ENCODE measurements at regions not wholly inside any gene's neighbourhood (a gene's known extent, or its start where the extent isn't known, plus 50 kb on each side); places are given as distances from the start of the nearest gene placed in this dataset.
A peak's percentile ranks its signal among the peaks of the same experiment; 100 is the strongest.

DNA sequence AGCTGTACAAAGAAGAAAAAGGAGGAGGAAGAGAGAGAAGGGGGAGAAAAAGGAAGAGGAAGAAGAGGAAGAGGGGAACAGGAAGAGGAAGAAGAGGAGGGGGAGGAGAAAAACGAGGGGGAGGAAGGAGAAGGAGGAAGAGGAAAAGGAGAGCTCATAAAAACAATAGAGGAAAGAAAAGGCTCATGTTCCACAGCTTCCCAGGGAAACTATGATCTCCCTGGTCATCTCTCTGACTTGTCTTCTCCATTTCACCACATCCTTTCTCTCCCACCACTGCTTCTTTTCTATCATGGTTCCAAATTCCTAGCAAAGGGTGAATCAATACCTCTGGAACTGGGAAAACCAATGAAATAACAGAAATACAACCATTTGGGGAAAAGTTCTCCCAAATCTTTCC, 254.1 kb upstream of the ERCC4 start:
- FAIRE-seq = no peak
- no peaks in the 10 kb centered on the region for H3K4me1 ChIP-seq (replicated peaks in 1 of 2; ENCODE audit: control insufficient read depth in 2 of 2, insufficient read depth in 2 of 2, low read length in 2 of 2)
- no peaks in the 10 kb centered on the region for H3K9me3 ChIP-seq (replicated peaks; ENCODE audit: control insufficient read depth, insufficient read depth, low read depth, low read length)
- WGBS (ENCODE audit: insufficient coverage, low coverage, missing lambda C conversion rate) = 0% methylated on average over 1 of the region's 1 CpG
- no peaks in the 10 kb centered on the region for H3K36me3 ChIP-seq (ENCODE audit: control insufficient read depth, insufficient read depth, low read length)
- H2AFZ ChIP-seq (ENCODE audit: low read depth, low read length) = no peak overlapping the region
- no peaks in the 10 kb centered on the region for H3K79me2 ChIP-seq (ENCODE audit: control insufficient read depth, insufficient read depth, low read length)
- CTCF ChIA-PET (ENCODE audit: low intra/inter-chr PET ratio) = no interaction called here
- no peak overlapping the region for H3K27ac ChIP-seq (ENCODE audit: extremely low read depth, low read depth, low read length)
- no peak overlapping the region for H3K9ac ChIP-seq (ENCODE audit: insufficient read depth in 1 of 2, low read depth in 2 of 2, low read length in 2 of 2)
- H4K20me1 ChIP-seq (replicated peaks; ENCODE audit: control insufficient read depth, insufficient read depth, low read length) = no peaks in the 10 kb centered on the region
- no peak for DNase-seq (ENCODE audit: extremely low read depth in 1 of 4, low spot score in 3 of 4)
- no peak overlapping the region for H3K4me3 ChIP-seq
- peak; percentile 67 for TF ChIP-seq HNRNPK (IDR thresholded peaks at IDR 0.05; ENCODE audit: low read depth, low read length, poor library complexity, severe bottlenecking)
- no peak for TF ChIP-seq NCOA1 (IDR thresholded peaks at IDR 0.05; ENCODE audit: low read depth)
- ATAC-seq = no peak
- intact Hi-C loops (cut with micrococcal nuclease) = no loop called here
- in situ Hi-C loops (cut with MboI) = no loop called here
- no peaks in the 10 kb centered on the region for H3K27me3 ChIP-seq (ENCODE audit: control insufficient read depth in 2 of 2, insufficient read depth in 2 of 2, low read length in 2 of 2)
- BruUV-seq (replicated peaks) = no TSS peak
- POLR2A ChIA-PET = interaction anchor here (0.6 kb wide), 1 partner anchor 341 kb away, joined by 3 read pairs; no protein-coding TSS in a partner anchor
- no peaks in the 10 kb centered on the region for H3K9me1 ChIP-seq (ENCODE audit: control insufficient read depth, insufficient read depth, low read length)
- H3K4me2 ChIP-seq (ENCODE audit: insufficient read depth, low read length) = no peak overlapping the region

DNA sequence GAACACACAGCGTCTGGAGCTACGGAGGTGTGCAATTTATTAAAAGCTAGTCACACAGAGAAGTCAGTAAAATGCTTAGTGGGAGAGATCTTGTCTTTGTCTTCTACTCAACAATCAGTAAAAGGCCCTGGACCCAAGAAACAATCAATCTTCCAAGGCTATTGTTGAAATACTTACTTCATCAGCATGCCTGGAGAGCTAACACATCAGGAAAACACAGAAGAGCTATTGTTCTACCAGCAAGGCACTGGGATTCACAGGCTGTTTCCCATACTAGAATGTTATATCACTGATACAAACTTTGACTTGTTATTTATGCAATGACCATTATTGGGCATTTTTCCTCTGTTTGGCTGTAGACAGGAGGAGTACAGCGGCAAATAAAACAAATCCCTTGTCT, 247.8 kb upstream of the ERCC4 start:
- POLR2A ChIA-PET = interaction anchor here (0.7 kb wide), 1 partner anchor 23 kb away, joined by 3 read pairs; no protein-coding TSS in a partner anchor
- in situ Hi-C loops (cut with MboI) (no loop called here), intact Hi-C loops (cut with micrococcal nuclease) (no loop called here)
- Histone ChIP-seq H3K9me1 (ENCODE audit: control insufficient read depth, insufficient read depth, low read length) (no peaks in the 10 kb centered on the region), H3K4me2 (ENCODE audit: insufficient read depth, low read length) (no peak overlapping the region), H4K20me1 (replicated peaks; ENCODE audit: control insufficient read depth, insufficient read depth, low read length) (no peaks in the 10 kb centered on the region), H3K27ac (ENCODE audit: extremely low read depth, low read depth, low read length) (no peak overlapping the region), H3K27me3 (ENCODE audit: control insufficient read depth in 2 of 2, insufficient read depth in 2 of 2, low read length in 2 of 2) (no peaks in the 10 kb centered on the region), H3K79me2 (ENCODE audit: control insufficient read depth, insufficient read depth, low read length) (no peaks in the 10 kb centered on the region), H3K36me3 (ENCODE audit: control insufficient read depth, insufficient read depth, low read length) (no peaks in the 10 kb centered on the region), H3K4me1 (replicated peaks in 1 of 2; ENCODE audit: control insufficient read depth in 2 of 2, insufficient read depth in 2 of 2, low read length in 2 of 2) (no peaks in the 10 kb centered on the region), H3K4me3 (no peak overlapping the region), H3K9me3 (replicated peaks; ENCODE audit: control insufficient read depth, insufficient read depth, low read depth, low read length) (no peaks in the 10 kb centered on the region), H3K9ac (ENCODE audit: insufficient read depth in 1 of 2, low read depth in 2 of 2, low read length in 2 of 2) (no peak overlapping the region), H2AFZ (ENCODE audit: low read depth, low read length) (no peak overlapping the region)
- BruUV-seq (replicated peaks) = no TSS peak
- CTCF ChIA-PET (ENCODE audit: low intra/inter-chr PET ratio) = no interaction called here
- WGBS (ENCODE audit: insufficient coverage, low coverage, missing lambda C conversion rate) = 0% methylated on average over 3 of the region's 3 CpGs
- DNase-seq (ENCODE audit: extremely low read depth in 1 of 4, low spot score in 3 of 4) (no peak), ATAC-seq (no peak), FAIRE-seq (no peak)
- TF ChIP-seq, protein P1, sequence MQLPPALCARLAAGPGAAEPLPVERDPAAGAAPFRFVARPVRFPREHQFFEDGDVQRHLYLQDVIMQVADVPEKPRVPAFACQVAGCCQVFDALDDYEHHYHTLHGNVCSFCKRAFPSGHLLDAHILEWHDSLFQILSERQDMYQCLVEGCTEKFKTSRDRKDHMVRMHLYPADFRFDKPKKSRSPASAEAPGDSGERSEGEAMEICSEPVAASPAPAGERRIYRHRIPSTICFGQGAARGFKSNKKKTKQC (CRISPR knock-in tag; IDR thresholded peaks at IDR 0.05) = no peak
